AG20443 (cell line): ENCODE measurements at regions not wholly inside any gene's neighbourhood (a gene's known extent, or its start where the extent isn't known, plus 50 kb on each side); places are given as distances from the start of the nearest gene placed in this dataset.
"Not testable (repeated sequence)": the region's sequence is repeated elsewhere in the genome, so short reads cannot be mapped to it uniquely, and the experiment has no call there.

Source experiments
- DNase-seq: peaks from one replicate; pipeline ENCODE4 v3.0.0; 2012; ENCODE audit warnings: low spot score, mixed read lengths

DNA sequence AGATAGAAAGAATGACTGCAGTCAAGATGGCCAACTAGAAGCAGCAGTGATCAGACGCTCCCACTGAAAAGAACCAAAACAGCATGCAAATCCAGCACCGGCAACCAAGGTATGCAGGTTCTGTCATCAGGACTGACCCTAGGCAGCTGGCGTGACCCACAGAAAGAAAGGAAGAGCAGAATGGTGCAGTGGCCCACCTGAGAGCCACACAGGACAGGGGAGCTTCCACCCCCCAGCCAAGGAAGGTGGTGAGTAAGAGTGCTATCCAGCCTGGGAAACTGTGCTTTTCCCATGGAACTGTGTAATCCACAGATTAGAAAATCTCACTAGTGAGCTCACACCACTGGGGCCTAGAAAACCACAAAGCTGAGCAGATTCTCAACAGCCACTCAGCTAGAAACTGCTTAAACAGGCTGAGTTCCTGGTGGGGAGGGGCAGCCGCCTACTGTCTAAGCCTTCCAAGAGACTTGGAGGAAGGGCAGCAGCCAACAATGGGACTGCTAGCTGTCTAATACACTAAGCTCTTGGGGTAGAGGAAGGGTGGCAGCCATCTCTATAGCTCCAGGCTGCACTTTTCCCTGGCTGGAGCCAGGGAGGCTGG lies 127.9 kb downstream of the EVA1A start:
- peak; percentile 13 for DNase-seq

DNA sequence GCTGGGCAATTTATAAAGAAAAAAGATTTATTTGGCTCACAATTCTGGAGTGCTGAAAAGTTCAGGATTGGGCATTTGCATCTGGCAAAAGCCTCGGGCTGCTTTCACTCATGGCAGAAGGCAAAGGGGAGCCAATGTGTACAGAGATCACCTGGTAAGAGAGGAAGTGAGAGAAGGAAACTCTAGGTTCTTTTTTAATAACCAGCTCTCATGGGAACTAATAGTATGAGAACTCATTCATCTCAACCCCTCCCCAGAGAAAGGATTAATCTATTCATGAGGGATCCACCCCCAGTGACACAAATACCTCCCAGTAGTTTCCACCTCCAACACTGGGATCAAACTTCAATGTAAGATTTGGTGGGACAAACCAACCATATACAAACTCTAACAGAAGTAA lies 129.0 kb downstream of the EVA1A start:
- no peak for DNase-seq

GRCh38 chr2:75431276-75431675 lies 129.5 kb downstream of the EVA1A start:
- DNase-seq, result no peak

GRCh38 chr2:75430449-75430848 lies 130.3 kb downstream of the EVA1A start:
- DNase-seq, result not testable (repeated sequence)

DNA sequence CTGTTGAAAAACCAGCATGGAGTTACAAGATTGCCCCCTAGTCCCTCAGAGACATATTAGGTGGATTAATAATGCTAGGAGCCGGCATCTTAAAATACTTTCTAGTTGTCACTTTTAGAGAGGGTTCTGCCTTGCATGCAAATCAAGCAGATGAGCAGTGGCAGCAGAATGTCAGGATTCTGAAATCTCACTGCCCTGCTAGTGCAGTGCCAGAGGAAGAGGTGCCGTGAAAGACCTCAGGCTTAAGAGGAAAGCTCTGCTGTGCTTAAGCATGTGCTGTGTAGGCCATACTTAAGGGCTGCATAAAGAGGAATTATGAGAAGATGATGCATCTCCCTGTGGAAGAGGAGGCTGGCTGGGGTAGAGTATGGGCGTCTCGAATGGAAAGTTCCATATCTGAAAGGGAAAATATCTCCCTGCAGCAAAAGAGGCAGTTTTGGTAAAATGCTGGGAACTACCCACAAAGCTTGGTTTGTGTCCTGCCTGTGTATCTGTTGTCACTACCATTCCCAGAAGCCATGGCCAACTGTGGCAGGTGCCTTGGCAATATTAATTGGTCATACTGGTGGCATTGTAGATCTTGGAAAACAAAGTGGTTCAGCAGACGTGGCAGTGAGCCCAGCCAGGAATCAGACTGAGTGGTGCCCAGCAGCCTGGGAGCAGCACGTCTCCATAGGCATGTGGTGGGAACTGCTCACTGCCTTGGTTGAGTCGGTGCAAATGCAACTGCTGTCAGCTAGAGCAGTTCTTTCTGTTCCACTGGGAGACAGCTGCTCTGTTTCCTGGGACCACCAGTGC lies 131.9 kb downstream of the EVA1A start:
- no peak for DNase-seq

DNA sequence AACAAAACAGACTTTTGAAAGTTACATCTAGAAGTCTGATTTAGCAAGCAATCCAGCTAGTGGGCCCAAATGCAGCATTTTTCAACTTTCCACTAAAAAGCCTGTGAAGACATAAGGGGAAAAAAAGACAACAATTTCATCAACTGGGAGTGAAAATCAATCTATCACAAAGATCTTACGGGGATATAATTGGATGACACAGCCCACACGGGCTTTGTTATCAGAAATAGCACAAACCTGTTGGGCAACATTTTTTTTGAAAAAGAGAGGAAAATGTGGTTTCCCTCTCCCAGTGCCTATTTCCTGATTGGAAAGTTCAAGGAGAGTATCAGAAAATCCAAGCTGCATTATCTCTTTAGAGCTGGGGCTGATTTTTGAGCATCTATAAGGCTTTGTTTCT lies 132.7 kb downstream of the EVA1A start:
- DNase-seq, result no peak

DNA sequence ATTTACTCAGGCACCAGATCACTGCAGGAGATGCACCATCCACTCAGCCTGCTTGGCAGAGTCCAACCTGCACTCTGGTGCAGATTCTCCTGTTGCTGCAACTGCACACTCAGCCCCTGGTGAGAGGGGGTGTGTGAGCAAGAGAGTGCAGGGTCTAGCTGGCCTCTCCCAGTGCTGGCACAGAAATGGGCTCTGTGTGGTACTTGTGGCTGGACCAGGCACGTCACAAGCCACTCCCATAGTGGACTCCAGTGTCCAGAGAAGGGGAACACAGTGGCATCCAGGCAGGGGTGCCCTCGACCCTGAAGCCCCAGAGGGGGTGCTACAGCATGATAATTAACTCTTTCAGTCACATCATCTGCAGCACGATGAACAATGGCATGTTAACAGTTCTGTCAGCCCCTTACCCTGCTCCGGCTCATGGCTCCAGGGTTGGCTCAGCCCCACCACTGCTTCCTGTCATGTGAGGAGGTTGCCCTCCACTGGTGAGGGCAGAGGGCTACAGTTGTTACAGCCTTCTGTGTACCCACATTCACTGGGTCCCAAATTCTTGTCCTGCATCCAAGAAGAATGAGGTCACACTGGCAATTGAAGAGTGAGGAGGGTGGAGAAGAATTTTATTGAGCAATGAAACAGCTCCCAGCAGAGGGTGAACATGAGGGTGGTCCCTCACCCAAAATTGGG lies 135.7 kb downstream of the EVA1A start:
- DNase-seq, result peak; percentile 27

DNA sequence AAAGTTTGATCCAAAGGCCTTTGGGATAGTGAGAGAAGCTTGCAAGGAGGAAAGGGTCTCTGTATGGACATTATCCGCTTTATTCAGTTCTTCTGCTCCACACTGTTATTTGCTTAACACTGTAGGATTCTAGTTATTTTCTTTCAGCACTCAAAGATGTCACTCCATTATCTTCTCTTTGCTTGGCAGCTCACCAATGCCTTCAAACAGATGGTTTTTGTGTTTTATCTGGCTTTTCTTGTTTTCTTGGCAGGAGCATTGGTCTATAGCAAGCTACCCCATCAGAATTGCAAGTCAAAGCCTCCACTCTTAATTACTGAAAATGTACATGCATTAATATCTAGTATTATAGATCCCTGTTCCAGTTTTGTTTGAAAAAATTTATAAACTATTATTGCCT lies 138.8 kb downstream of the EVA1A start:
- DNase-seq, result no peak

DNA sequence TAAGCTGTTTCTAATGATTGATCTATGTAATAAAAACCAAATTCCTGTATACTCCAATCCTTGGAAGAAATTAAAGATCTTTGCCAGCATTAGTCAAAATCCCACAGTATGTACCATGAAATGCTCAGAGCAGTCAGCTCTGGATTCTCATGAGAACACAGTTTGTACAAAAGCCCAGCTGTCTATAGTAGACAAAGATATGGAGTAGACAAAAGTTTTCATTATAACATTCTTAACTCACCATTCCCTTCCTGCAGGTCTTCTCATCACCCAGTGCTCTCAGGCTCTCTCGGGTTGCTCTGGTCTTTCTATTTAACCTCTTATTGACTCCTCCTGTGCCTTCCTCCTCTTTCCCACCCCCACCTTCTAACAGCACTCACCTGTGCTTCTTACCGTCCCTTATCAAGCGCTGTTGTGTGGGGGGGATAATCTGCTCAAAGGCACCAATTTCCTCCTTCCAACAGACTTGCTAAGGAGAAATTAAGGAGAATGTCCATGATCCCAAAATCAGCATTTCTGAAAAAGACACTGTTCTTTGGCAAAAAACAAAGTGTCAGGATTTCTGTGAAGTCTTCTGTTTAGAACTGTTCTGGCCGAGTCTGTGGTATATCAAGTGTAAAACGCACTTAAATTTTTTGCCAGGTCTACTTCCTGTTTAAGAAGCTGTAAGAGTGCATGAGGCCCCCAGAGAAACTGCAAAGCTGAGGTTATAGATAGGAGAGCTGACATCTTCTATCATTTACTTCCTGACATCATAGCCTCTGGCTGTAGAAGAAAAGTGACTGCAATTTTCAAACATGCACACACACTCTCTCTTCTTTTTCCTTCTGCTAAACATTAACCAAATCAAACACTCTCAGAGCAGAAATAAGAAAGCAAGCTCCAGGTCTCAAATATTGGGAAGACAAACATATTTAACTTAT lies 144.1 kb downstream of the EVA1A start:
- no peak for DNase-seq

GRCh38 chr2:75415731-75416130 lies 145.0 kb downstream of the EVA1A start:
- no peak for DNase-seq

- no peak for DNase-seq
These were observed 145.6 kb downstream of the EVA1A start for GRCh38 chr2:75415111-75415626.

DNA sequence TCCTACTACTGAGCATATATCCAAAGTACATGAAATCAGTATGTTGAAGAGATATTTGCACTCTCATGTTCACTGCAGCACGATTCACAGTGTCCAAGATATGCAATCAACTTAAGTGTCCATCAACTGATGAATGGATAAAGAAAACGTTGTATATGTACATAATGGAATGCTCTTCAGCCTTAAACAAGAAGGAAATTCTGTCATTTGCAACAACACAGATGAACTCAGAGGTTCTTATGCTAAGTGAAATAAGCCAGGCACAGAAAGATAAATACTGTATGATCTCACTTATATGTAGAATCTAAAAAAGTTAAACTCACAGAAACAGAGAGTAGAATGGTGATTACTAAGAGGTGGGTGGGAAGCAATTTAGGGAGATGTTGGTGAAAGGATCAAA lies 149.2 kb downstream of the EVA1A start:
- DNase-seq, result no peak

DNA sequence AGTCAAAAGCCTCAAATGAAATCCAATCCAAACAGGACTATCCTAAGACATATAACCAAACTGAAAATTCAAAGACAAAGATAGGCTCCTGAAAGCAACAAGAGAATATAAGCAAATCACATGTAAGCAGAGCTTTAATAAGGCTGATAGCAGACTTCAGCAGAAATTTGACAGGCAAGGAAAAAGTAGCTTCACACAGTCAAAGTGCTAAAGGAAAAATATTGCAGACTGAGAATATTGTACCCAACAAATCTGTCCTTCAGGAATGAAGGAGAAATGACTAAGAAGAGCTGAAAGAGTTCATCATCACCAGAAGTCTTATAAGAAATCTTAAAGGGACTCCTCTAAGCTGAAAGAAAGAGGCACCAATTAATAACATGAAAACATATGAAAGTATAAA lies 150.0 kb downstream of the EVA1A start:
- no peak for DNase-seq

DNA sequence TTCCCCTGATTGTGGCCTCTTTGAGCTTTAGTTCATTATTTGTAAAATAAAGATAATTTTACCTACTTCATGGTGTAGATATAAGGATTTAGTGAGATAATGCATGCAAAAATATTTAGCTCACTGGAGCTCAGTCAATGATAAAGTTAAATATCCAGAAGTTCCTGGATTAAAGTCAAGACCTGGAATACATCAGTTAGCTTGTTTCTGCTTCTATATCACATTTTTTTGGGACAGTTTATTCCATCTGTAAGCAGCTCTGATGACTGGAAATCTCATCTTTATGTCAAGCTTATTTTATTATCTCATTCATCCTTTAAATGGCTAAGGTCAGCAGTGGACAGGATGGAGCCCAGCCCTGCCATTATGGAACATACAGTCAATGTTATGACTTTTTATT lies 152.0 kb downstream of the EVA1A start:
- no peak for DNase-seq

- DNase-seq, result no peak
These were observed 153.7 kb downstream of the EVA1A start for GRCh38 chr2:75407038-75407530.

GRCh38 chr2:75406131-75406581 lies 154.6 kb downstream of the EVA1A start:
- no peak for DNase-seq

- DNase-seq, result no peak
These were observed 155.7 kb downstream of the EVA1A start for GRCh38 chr2:75405000-75405399.

DNA sequence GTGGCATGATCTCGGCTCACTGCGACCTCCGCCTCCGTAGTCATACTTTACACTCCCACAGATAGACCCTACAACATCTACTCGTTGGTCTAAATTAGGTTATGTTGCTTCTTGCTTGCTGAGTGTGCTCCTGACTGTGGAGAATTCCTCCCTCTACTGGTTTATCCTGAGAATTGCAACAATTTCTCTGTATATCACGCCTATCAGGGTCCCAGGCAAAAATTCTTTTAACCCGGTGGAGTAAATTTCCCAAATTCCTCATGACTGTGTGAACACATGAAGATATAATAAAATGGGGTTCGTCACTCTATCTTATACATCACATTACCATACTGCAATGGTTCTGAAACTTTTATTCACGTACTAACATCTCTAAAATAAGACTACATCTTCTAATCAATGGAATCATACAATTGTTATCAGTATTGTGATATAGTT lies 156.7 kb downstream of the EVA1A start:
- DNase-seq, result peak; percentile 65

GRCh38 chr2:75396314-75396713 lies 164.4 kb downstream of the EVA1A start:
- DNase-seq, result no peak

DNA sequence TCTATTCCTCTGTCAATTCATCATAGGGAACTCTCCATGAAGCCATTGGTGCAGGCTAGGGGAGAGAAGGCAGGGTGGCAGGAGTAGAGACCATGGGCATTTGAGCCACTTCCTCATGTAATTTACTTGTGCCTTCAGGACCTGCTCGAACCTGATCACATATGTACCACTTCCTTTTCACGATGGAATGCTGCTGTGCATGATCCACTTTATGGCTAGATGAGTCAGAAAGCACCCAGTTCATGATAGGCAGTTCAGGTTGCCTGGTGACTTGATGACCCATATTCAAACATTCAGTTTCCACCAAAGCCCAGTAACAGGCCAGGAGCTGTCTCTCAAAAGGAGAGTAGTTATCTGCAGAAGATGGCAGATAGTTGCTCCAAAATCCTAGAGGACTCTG lies 166.0 kb downstream of the EVA1A start:
- DNase-seq, result not testable (repeated sequence)

- no peak for DNase-seq
These were observed 170.6 kb downstream of the EVA1A start for GRCh38 chr2:75390169-75390568.

DNA sequence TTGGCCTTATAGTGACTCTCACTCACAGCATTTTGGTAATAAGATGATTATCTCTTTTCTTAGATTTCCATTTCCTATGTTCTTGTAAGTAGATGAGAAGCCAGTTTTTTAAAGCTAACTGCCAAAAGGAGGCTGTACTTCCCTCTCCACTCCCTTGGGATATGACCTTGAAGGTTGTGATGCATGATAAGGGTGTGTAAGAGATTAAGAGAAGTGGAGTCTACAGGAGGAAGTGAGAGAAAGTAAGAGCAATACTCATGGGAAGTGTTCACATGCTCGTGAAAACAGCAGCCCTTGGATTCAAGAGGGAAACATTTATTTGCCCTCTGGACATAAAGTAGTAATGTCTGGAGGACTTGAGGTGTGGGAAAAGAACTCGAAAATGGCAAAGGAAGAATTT lies 171.5 kb downstream of the EVA1A start:
- no peak for DNase-seq
